K562 (cell line): ENCODE measurements at regions not wholly inside any gene's neighbourhood (a gene's known extent, or its start where the extent isn't known, plus 50 kb on each side); places are given as distances from the start of the nearest gene placed in this dataset.

ENCODE experiments used
- ATAC-seq: fragments of 200-7000 bp; cut with Tn5 transposase; 3 replicates; pipeline ENCODE4 v1.9.1; 2020; ENCODE audit warnings: moderate library complexity
- BruUV-seq: library from RNA; stranded (reverse); fragments of 400-500 nt; replicated peaks from 2 replicates; lab custom pipeline; 2021; lab: Mats Ljungman, UMichigan
- CTCF ChIA-PET: fragments of 300-600 bp; formaldehyde crosslinking; extraction: SDS; loops from one replicate; lab custom pipeline; 2021; ENCODE audit warnings: low intra/inter-chr PET ratio; lab: Yijun Ruan, JAX
- POLR2A ChIA-PET: fragments of 300-600, 350-650 bp; sonication (Branson Sonifier 250); formaldehyde crosslinking; extraction: SDS; loops from one replicate; lab custom pipeline; 2021; ENCODE audit warnings: antibody characterized with exemption, inconsistent platforms; lab: Yijun Ruan, JAX
- DNase-seq, 4 experiments: peaks; one replicate each; pipeline versions ENCODE4 v3.0.0 to v3.0.0-alpha.2; 2011 to 2018; ENCODE audit warnings: low spot score in 3 of 4, mixed read lengths in 3 of 4; ENCODE audit errors: extremely low read depth in 1 of 4
- FAIRE-seq: peaks from 2 replicates; lab custom pipeline; 2011; peaks lifted over from hg19 to GRCh38; lab: Jason Lieb, UNC
- H2AFZ ChIP-seq: 2 replicates; pipeline ENCODE4 v1.6.0; 2011; ENCODE audit warnings: low read depth, low read length, control low read depth, inconsistent platforms
- H3K27ac ChIP-seq: fragments of 200-600 bp; 3 replicates; pipeline ENCODE4 v1.8.0; 2011; ENCODE audit warnings: low read depth, mild to moderate bottlenecking, control low read depth, inconsistent platforms, low read length, moderate library complexity, mixed read lengths; ENCODE audit errors: extremely low read depth
- H3K27me3 ChIP-seq, 2 experiments: fragments of 300-600 bp in 1 of 2; 2 replicates in 1 of 2; 3 replicates in 1 of 2; pipeline versions ENCODE4 v1.6.0 to v1.8.0; 2011; ENCODE audit warnings: inconsistent platforms in 2 of 2, low read length in 2 of 2, mild to moderate bottlenecking in 1 of 2, mixed read lengths in 1 of 2, moderate library complexity in 1 of 2; ENCODE audit not compliant: control insufficient read depth in 2 of 2, insufficient read depth in 2 of 2
- H3K36me3 ChIP-seq: fragments of 300-600 bp; 3 replicates; pipeline ENCODE4 v1.8.0; 2011; ENCODE audit warnings: mild to moderate bottlenecking, low read length, inconsistent platforms; ENCODE audit not compliant: control insufficient read depth, insufficient read depth
- H3K4me1 ChIP-seq, 2 experiments: fragments of 200-600 bp in 1 of 2; replicated peaks in 1 of 2; 2 replicates in 1 of 2; 3 replicates in 1 of 2; pipeline versions ENCODE4 v1.5.1 to v1.8.0; 2011; ENCODE audit warnings: inconsistent platforms in 2 of 2, low read length in 2 of 2, mild to moderate bottlenecking in 1 of 2, mixed read lengths in 1 of 2, moderate library complexity in 1 of 2; ENCODE audit not compliant: control insufficient read depth in 2 of 2, insufficient read depth in 2 of 2
- H3K4me2 ChIP-seq: 2 replicates; pipeline ENCODE4 v1.6.1; 2011; ENCODE audit warnings: low read length, control low read depth, inconsistent platforms, mixed read lengths; ENCODE audit not compliant: insufficient read depth
- H3K4me3 ChIP-seq: fragments of 200-600 bp; sonication (generic), shearing (Covaris generic); 2 replicates; pipeline ENCODE4 v1.5.1; 2016; ENCODE audit warnings: control low read depth, inconsistent platforms
- H3K79me2 ChIP-seq: fragments of 200-600 bp; 3 replicates; pipeline ENCODE4 v1.8.0; 2011; ENCODE audit warnings: low read length, inconsistent platforms; ENCODE audit not compliant: control insufficient read depth, insufficient read depth
- H3K9ac ChIP-seq, 2 experiments: 2 replicates each; pipeline versions ENCODE4 v1.6.0 to v1.6.1; 2011; ENCODE audit warnings: low read depth in 2 of 2, low read length in 2 of 2, control low read depth in 1 of 2, inconsistent platforms in 1 of 2, mild to moderate bottlenecking in 1 of 2, mixed read lengths in 1 of 2; ENCODE audit not compliant: insufficient read depth in 1 of 2
- H3K9me1 ChIP-seq: one replicate; pipeline ENCODE4 v1.6.0; 2011; ENCODE audit warnings: inconsistent platforms, mild to moderate bottlenecking, low read length, moderate library complexity; ENCODE audit not compliant: control insufficient read depth, insufficient read depth
- H3K9me3 ChIP-seq: replicated peaks from 2 replicates; pipeline ENCODE4 v1.5.1; 2011; ENCODE audit warnings: low read depth, low read length, inconsistent platforms; ENCODE audit not compliant: control insufficient read depth, insufficient read depth
- H4K20me1 ChIP-seq: replicated peaks from 2 replicates; pipeline ENCODE4 v1.6.1; 2011; ENCODE audit warnings: low read length, inconsistent platforms, mixed read lengths; ENCODE audit not compliant: control insufficient read depth, insufficient read depth
- FOXM1 ChIP-seq, 2 experiments: fragments of 450-650 bp in 1 of 2; sonication (generic) in 1 of 2; formaldehyde crosslinking in 1 of 2; IDR thresholded peaks; 2 replicates each; pipeline versions ENCODE4 v1.6.1 to v1.9.0; 2017 to 2022; ENCODE audit warnings: low read depth in 2 of 2, mild to moderate bottlenecking in 2 of 2, missing genetic modification reagents in 1 of 2, moderate library complexity in 1 of 2
- FOXP1 ChIP-seq: sonication (generic); formaldehyde crosslinking; IDR thresholded peaks from 2 replicates; pipeline ENCODE4 v1.8.0; 2022; ENCODE audit warnings: mild to moderate bottlenecking, missing genetic modification reagents
- HMG20A ChIP-seq: fragments of 450-650 bp; formaldehyde crosslinking; conservative IDR thresholded peaks from 2 replicates; pipeline ENCODE4 v1.4.0; 2020; ENCODE audit warnings: mild to moderate bottlenecking, mixed read lengths
- JUNB ChIP-seq: fragments of 450-650 bp; formaldehyde crosslinking; conservative IDR thresholded peaks from 2 replicates; pipeline ENCODE4 v1.4.0; 2020; ENCODE audit warnings: mild to moderate bottlenecking
- NR3C1 ChIP-seq: sonication (generic); formaldehyde crosslinking; IDR thresholded peaks from 2 replicates; pipeline ENCODE4 v1.8.1; 2022; ENCODE audit warnings: missing genetic modification reagents
- POLR2G ChIP-seq: fragments of 200-400 bp; formaldehyde crosslinking; IDR thresholded peaks from 2 replicates; pipeline ENCODE4 v1.6.1; 2017; ENCODE audit warnings: low read depth, mild to moderate bottlenecking, antibody characterized with exemption, low read length, moderate library complexity
- PTRF ChIP-seq: fragments of 450-650 bp; IDR thresholded peaks from 2 replicates; pipeline ENCODE4 v1.6.1; 2016; ENCODE audit warnings: mild to moderate bottlenecking, missing genetic modification characterization, missing compliant biosample characterization
- SFPQ ChIP-seq: fragments of 200-400 bp; formaldehyde crosslinking; IDR thresholded peaks from 2 replicates; pipeline ENCODE4 v1.6.1; 2017; ENCODE audit warnings: mild to moderate bottlenecking, low read depth, low read length, moderate library complexity
- WHSC1 ChIP-seq: IDR thresholded peaks from one replicate; pipeline ENCODE4 v1.6.1; 2012; ENCODE audit warnings: low read length, control low read depth, inconsistent platforms
- ZBTB8A ChIP-seq: fragments of 450-650 bp; IDR thresholded peaks from 2 replicates; pipeline ENCODE4 v1.6.1; 2018; ENCODE audit warnings: mild to moderate bottlenecking, moderate library complexity; ENCODE audit not compliant: partially characterized antibody
- ZNF146 ChIP-seq: IDR thresholded peaks from one replicate; pipeline ENCODE4 v1.6.1; 2018; ENCODE audit warnings: missing compliant biosample characterization; ENCODE audit not compliant: unreplicated experiment
- WGBS: fragments of 100-300 bp; shearing (Covaris generic); methylation state at CpG from one replicate; pipeline ENCODE4 v1.1.6; 2016; ENCODE audit warnings: low coverage, mixed read lengths; ENCODE audit not compliant: insufficient coverage; ENCODE audit errors: missing lambda C conversion rate; 5-methylcytosine and 5-hydroxymethylcytosine counted together
- in situ Hi-C: fragments of 300-500 bp; cut with MboI; formaldehyde crosslinking; loops from 4 replicates; pipeline ENCODE4 v1.15.0; 2018; ENCODE audit warnings: inconsistent platforms, mixed read lengths
- intact Hi-C: fragments of 100-400 bp; cut with micrococcal nuclease; formaldehyde crosslinking; loops from 2 replicates; pipeline ENCODE4 v1.14.2; 2022
- TF ChIP-seq, protein P1 (sequence below): fragments of 250-450 bp; sonication (Bioruptor Pico); IDR thresholded peaks from 2 replicates; pipeline ENCODE4 v1.9.0; 2021; ENCODE audit warnings: mild to moderate bottlenecking
- TF ChIP-seq, protein P2 (sequence below): fragments of 450-650 bp; conservative IDR thresholded peaks from 2 replicates; pipeline ENCODE4 v1.6.1; 2016; ENCODE audit warnings: missing genetic modification characterization, low read depth, mild to moderate bottlenecking, missing compliant biosample characterization, moderate library complexity

- Histone ChIP-seq H3K4me1 (no peaks in the 10 kb centered on the region), H3K27me3 (no peaks in the 10 kb centered on the region), H3K4me3 (no peak overlapping the region), H3K36me3 (no peaks in the 10 kb centered on the region), H3K9ac (no peak overlapping the region), H3K79me2 (no peaks in the 10 kb centered on the region), H3K9me3 (0 out of 2 replicates have a peak, but pooled peaks cover 2% of the 10 kb centered on the region), H2AFZ (no peak overlapping the region), H3K9me1 (no peaks in the 10 kb centered on the region), H3K27ac (no peak overlapping the region)
- in situ Hi-C loops, result no loop called here
- POLR2A ChIA-PET, result no interaction called here
- no peak for ATAC-seq
- WGBS, result 5% methylated on average over 2 of the region's 2 CpGs
- TF ChIP-seq NR3C1 (CRISPR knock-in tag) (no peak), PTRF (tag) (no peak), POLR2G (no peak)
- TF ChIP-seq, all 486 proteins: peak for 0
- DNase-seq (no peak), FAIRE-seq (no peak)
- Histone ChIP-seq H4K20me1 (no peaks in the 10 kb centered on the region), H3K4me2 (no peak overlapping the region)
- intact Hi-C loops, result no loop called here
- no TSS peak for BruUV-seq
- CTCF ChIA-PET, result no interaction called here
Observed at GRCh38 chr2:153294199-153294786, 184.3 kb downstream of the RPRM start.

GRCh38 chr2:153291718-153292117 lies 186.8 kb downstream of the RPRM start:
- 0% methylated on average over 5 of the region's 5 CpGs for WGBS
- TF ChIP-seq, protein P1, sequence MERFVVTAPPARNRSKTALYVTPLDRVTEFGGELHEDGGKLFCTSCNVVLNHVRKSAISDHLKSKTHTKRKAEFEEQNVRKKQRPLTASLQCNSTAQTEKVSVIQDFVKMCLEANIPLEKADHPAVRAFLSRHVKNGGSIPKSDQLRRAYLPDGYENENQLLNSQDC (CRISPR knock-in tag), result no peak
- TF ChIP-seq ZNF146 (no peak), JUNB (no peak), FOXM1 (IDR thresholded peaks at IDR 0.05; ENCODE audit: low read depth) (no peak), FOXM1 (CRISPR knock-in tag; IDR thresholded peaks at IDR 0.05; ENCODE audit: low read depth) (no peak), WHSC1 (no peak), HMG20A (CRISPR knock-in tag) (no peak), ZBTB8A (no peak), FOXP1 (CRISPR knock-in tag) (no peak), SFPQ (no peak)
- TF ChIP-seq, protein P2, sequence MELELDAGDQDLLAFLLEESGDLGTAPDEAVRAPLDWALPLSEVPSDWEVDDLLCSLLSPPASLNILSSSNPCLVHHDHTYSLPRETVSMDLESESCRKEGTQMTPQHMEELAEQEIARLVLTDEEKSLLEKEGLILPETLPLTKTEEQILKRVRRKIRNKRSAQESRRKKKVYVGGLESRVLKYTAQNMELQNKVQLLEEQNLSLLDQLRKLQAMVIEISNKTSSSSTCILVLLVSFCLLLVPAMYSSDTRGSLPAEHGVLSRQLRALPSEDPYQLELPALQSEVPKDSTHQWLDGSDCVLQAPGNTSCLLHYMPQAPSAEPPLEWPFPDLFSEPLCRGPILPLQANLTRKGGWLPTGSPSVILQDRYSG (tag), result no peak

More at GRCh38 chr2:153291718-153292117, 186.8 kb downstream of the RPRM start:
- Histone ChIP-seq H3K9me1 (no peaks in the 10 kb centered on the region), H3K36me3 (no peaks in the 10 kb centered on the region), H3K27me3 (no peaks in the 10 kb centered on the region), H3K9me3 (0 out of 2 replicates have a peak, but pooled peaks cover 2% of the 10 kb centered on the region), H3K4me3 (no peak overlapping the region), H2AFZ (no peak overlapping the region), H3K27ac (no peak overlapping the region), H3K4me1 (no peaks in the 10 kb centered on the region; a peak in 1 of 5 replicates), H3K9ac (no peak overlapping the region), H3K79me2 (no peaks in the 10 kb centered on the region), H3K4me2 (no peak overlapping the region), H4K20me1 (no peaks in the 10 kb centered on the region)
- CTCF ChIA-PET, result no interaction called here
- in situ Hi-C loops, result no loop called here
- FAIRE-seq (no peak), DNase-seq (no peak), ATAC-seq (no peak)
- intact Hi-C loops, result no loop called here
- BruUV-seq, result no TSS peak
- POLR2A ChIA-PET, result no interaction called here
